ENCODE measurements at regions not wholly inside any gene's neighbourhood (a gene's known extent, or its start where the extent isn't known, plus 50 kb on each side); places are given as distances from the start of the nearest gene placed in this dataset.

GRCh38 chr9:90995516-90995915 is 193.9 kb downstream of the SYK start:
- no peak overlapping the region for H3K27ac ChIP-seq
- no peak for TF ChIP-seq ZFX (IDR thresholded peaks at IDR 0.05; ENCODE audit: borderline replicate concordance)
- TF ChIP-seq, protein P1, sequence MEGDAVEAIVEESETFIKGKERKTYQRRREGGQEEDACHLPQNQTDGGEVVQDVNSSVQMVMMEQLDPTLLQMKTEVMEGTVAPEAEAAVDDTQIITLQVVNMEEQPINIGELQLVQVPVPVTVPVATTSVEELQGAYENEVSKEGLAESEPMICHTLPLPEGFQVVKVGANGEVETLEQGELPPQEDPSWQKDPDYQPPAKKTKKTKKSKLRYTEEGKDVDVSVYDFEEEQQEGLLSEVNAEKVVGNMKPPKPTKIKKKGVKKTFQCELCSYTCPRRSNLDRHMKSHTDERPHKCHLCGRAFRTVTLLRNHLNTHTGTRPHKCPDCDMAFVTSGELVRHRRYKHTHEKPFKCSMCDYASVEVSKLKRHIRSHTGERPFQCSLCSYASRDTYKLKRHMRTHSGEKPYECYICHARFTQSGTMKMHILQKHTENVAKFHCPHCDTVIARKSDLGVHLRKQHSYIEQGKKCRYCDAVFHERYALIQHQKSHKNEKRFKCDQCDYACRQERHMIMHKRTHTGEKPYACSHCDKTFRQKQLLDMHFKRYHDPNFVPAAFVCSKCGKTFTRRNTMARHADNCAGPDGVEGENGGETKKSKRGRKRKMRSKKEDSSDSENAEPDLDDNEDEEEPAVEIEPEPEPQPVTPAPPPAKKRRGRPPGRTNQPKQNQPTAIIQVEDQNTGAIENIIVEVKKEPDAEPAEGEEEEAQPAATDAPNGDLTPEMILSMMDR (IDR thresholded peaks at IDR 0.05), result no peak

GRCh38 chr9:90996154-90997065 is 194.8 kb downstream of the SYK start:
- TF ChIP-seq, protein P1 (IDR thresholded peaks at IDR 0.05), result no peak
- TF ChIP-seq ZFX (IDR thresholded peaks at IDR 0.05; ENCODE audit: borderline replicate concordance), result no peak

DNA sequence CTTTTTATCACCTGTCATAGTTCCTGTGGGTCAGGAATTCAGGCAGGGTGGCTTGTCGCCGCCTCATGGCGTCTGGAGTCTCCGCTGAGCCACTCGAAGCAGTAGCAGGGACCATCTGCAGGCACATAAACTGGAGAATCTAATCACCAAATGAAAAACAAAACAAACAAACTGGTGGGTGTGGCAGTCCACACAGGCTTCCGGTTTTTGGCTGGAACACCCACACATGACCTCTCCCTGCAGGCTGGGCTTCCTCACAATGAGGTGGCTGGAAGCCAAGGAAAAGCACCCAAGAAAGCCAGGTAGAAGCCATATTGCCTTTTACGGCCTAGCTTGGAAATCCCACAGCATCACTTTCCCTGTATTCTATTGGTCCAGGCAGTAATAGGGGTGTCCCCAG is 197.0 kb downstream of the SYK start:
- TF ChIP-seq, protein P1 (IDR thresholded peaks at IDR 0.05), result no peak
- no peak for TF ChIP-seq ZFX (IDR thresholded peaks at IDR 0.05; ENCODE audit: borderline replicate concordance)
- no peak overlapping the region for H3K27ac ChIP-seq

More at GRCh38 chr9:90996154-90997065, 194.8 kb downstream of the SYK start:
- no peak overlapping the region for H3K27ac ChIP-seq

GRCh38 chr9:90999425-91000397 is 198.1 kb downstream of the SYK start:
- no peak overlapping the region for H3K27ac ChIP-seq
- TF ChIP-seq ZFX (IDR thresholded peaks at IDR 0.05; ENCODE audit: borderline replicate concordance), result no peak
- TF ChIP-seq, protein P1 (IDR thresholded peaks at IDR 0.05), result no peak

GRCh38 chr9:91001146-91001611 is 199.6 kb downstream of the SYK start:
- no peak overlapping the region for H3K27ac ChIP-seq
- TF ChIP-seq ZFX (IDR thresholded peaks at IDR 0.05; ENCODE audit: borderline replicate concordance), result no peak
- TF ChIP-seq, protein P1 (IDR thresholded peaks at IDR 0.05), result no peak

GRCh38 chr9:91004484-91004883 is 202.9 kb downstream of the SYK start:
- no peak overlapping the region for H3K27ac ChIP-seq
- TF ChIP-seq ZFX (IDR thresholded peaks at IDR 0.05; ENCODE audit: borderline replicate concordance), result no peak
- TF ChIP-seq, protein P1 (IDR thresholded peaks at IDR 0.05), result no peak

All from 22Rv1 (cell line).